BLaER1 treated with 17β-estradiol and CSF1 and Interleukin-3, amounts not matched to agents 10 nM and 100 nM (cell line): ENCODE measurements at regions not wholly inside any gene's neighbourhood (a gene's known extent, or its start where the extent isn't known, plus 50 kb on each side); places are given as distances from the start of the nearest gene placed in this dataset.

Experiments
- H3K27ac ChIP-seq, 11 experiments: shearing (Covaris generic); formaldehyde crosslinking; 2 replicates each; pipeline ENCODE4 v1.8.1; 2022
- H3K27me3 ChIP-seq, 11 experiments: shearing (Covaris generic); formaldehyde crosslinking; 2 replicates each; pipeline ENCODE4 v1.8.1; 2022
- H3K36me3 ChIP-seq, 11 experiments: shearing (Covaris generic); formaldehyde crosslinking; 2 replicates each; pipeline ENCODE4 v1.8.1; 2022
- H3K4me1 ChIP-seq, 10 experiments: shearing (Covaris generic); formaldehyde crosslinking; 2 replicates each; pipeline ENCODE4 v1.8.1; 2022
- H3K4me2 ChIP-seq, 11 experiments: shearing (Covaris generic); formaldehyde crosslinking; 2 replicates each; pipeline ENCODE4 v1.8.1; 2022
- H3K4me3 ChIP-seq, 10 experiments: shearing (Covaris generic); formaldehyde crosslinking; 2 replicates each; pipeline ENCODE4 v1.8.1; 2022
- H3K9ac ChIP-seq, 11 experiments: shearing (Covaris generic); formaldehyde crosslinking; 2 replicates each; pipeline ENCODE4 v1.8.1; 2022
- H3K9me3 ChIP-seq, 11 experiments: shearing (Covaris generic); formaldehyde crosslinking; replicated peaks in 1 of 11; 2 replicates each; pipeline ENCODE4 v1.8.1; 2022
- H4K20me1 ChIP-seq, 11 experiments: shearing (Covaris generic); formaldehyde crosslinking; 2 replicates each; pipeline ENCODE4 v1.8.1; 2022
- Cebpa-rat ChIP-seq, 11 experiments: shearing (Covaris generic); IDR thresholded peaks; 2 replicates each; pipeline ENCODE4 v1.8.1; 2022

DNA sequence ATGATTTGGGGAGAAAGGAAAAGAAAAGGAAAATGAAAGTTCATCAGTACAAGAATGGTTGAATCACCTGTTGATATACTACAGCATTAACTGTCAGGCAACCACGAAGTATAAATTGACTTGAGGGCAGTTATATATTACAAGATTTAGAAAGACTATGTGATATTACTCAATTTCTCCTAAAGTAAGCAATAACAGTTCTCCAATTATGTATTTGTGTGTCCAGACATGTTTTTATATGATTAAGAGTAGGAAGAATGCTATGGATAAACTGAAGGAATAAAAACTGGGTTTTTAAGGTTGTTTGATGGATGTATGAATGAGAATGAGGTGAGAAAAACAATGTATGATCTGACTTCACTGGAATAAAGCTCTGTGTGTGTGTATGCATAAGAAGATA lies 2234.4 kb downstream of the ARAP2 start:
- no peak for TF ChIP-seq Cebpa-rat (IDR thresholded peaks at IDR 0.05)
- Histone ChIP-seq H3K4me3 (no peak overlapping the region), H3K9me3 (no peaks in the 10 kb centered on the region), H3K27ac (no peak overlapping the region), H3K36me3 (no peaks in the 10 kb centered on the region), H3K9ac (no peak overlapping the region), H4K20me1 (no peaks in the 10 kb centered on the region), H3K4me2 (no peak overlapping the region), H3K4me1 (no peaks in the 10 kb centered on the region), H3K27me3 (no peaks in the 10 kb centered on the region)

DNA sequence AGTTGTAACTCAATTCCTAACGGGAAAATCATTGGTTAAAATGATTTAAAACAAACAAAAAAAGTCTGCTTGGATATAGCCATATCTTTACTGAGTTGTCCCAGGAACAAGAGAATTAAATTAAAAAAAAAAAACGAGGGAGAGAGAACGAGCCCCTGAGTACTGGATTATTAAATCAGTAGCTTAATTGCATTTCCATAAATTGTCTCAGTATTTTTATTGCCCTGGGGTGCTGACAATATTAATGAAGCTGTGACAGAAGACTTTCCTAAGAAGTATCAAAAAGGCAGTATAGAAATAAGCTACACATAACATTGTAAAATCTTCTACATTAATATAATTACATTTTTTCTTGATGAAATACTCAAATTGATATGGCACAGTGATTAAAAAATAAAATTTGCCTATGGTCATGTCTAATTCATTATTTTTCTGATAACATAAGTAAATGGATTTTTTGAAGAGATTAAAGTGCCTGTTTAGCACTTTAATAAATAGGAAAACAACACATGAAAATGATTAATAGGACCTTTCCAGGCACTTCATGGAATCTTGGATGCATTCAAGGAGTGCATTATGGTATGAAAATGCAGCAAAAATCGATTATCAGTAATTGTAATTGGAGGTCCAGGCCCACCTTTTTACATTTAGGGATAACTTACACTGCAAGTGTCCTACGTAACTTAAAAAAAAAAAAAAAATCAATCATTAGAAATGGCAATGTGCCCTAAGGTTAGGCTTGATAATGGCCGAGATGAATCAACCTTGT lies 2233.4 kb downstream of the ARAP2 start:
- no peak for TF ChIP-seq Cebpa-rat (IDR thresholded peaks at IDR 0.05)
- Histone ChIP-seq H3K36me3 (no peaks in the 10 kb centered on the region), H3K4me1 (no peaks in the 10 kb centered on the region), H3K27me3 (no peaks in the 10 kb centered on the region), H3K27ac (no peak overlapping the region), H3K9ac (no peak overlapping the region), H3K4me3 (no peak overlapping the region), H3K4me2 (no peak overlapping the region), H3K9me3 (no peaks in the 10 kb centered on the region), H4K20me1 (no peaks in the 10 kb centered on the region)

DNA sequence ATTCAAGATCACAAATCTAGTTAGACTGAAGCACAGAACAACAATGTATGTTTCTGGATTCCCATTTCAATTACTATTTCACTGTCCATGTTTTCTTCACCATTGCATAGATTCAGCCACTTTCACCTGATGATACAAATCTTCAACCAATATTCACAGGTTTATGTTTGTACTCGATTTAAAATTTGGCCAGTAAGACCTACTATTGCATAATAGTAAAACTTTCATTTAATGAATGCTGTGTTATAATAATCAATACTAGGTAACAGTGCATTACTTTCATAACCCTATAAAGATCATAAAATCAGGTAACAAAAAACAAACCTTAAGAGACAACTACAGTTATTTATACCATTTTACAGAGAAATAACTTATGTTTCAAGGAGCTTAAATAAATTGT lies 2209.1 kb downstream of the ARAP2 start:
- no peak for TF ChIP-seq Cebpa-rat (IDR thresholded peaks at IDR 0.05)
- no peaks in the 10 kb centered on the region; a peak in 1 of 22 replicates for H3K9me3 ChIP-seq
- no peak overlapping the region for H3K9ac ChIP-seq

DNA sequence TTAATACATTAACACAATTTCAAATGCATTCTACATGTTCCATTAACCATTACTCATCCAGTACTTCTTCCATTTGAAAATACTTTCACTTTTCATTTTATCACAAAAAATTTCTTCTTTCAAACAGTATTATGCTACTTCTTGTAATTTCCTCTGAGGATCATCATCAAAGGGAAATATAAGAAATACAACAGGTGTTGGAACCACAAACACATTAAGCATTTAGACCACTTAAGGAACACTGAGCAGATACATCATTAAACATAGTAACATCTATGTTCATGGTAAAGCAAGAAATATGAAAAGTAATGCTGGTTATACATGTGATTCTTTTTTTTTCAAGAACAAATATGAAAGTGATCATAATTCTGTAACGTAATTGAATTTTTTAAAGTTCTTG lies 2207.0 kb downstream of the ARAP2 start:
- no peaks in the 10 kb centered on the region for H3K36me3 ChIP-seq
- no peak overlapping the region for H3K4me3 ChIP-seq
- H3K4me1 ChIP-seq, result no peaks in the 10 kb centered on the region
- no peak overlapping the region for H3K27ac ChIP-seq
- no peak overlapping the region for H3K9ac ChIP-seq
- H4K20me1 ChIP-seq, result no peaks in the 10 kb centered on the region
- no peak overlapping the region for H3K4me2 ChIP-seq
- H3K9me3 ChIP-seq, result no peaks in the 10 kb centered on the region; a peak in 1 of 22 replicates
- no peaks in the 10 kb centered on the region for H3K27me3 ChIP-seq
- no peak for TF ChIP-seq Cebpa-rat (IDR thresholded peaks at IDR 0.05)

More for the DNA sequence above, 2209.1 kb downstream of the ARAP2 start:
- H3K27me3 ChIP-seq, result no peaks in the 10 kb centered on the region
- no peaks in the 10 kb centered on the region for H3K36me3 ChIP-seq
- H3K27ac ChIP-seq, result no peak overlapping the region
- no peaks in the 10 kb centered on the region for H3K4me1 ChIP-seq
- H3K4me3 ChIP-seq, result no peak overlapping the region
- H4K20me1 ChIP-seq, result no peaks in the 10 kb centered on the region
- H3K4me2 ChIP-seq, result no peak overlapping the region

DNA sequence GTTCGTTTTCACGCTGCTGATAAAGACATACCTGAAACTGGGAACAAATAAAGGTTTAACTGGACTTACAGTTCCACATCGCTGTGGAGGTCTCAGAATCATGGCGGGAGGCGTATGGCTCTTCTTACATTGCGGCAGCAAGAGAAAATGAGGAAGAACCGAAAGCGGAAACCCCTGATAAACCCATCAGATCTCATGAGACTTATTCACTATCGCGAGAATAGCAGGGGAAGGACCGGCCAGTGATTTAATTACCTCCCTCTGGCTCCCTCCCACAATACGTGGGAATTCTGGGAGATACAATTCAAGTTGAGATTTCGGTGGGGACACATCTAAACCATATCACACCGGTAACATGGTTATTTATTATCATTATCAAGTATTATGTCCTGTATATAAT lies 2204.5 kb downstream of the ARAP2 start:
- no peaks in the 10 kb centered on the region for H4K20me1 ChIP-seq
- TF ChIP-seq Cebpa-rat (IDR thresholded peaks at IDR 0.05), result no peak
- H3K4me3 ChIP-seq, result no peak overlapping the region
- H3K9me3 ChIP-seq, result no peaks in the 10 kb centered on the region; a peak in 1 of 22 replicates
- no peaks in the 10 kb centered on the region for H3K36me3 ChIP-seq
- no peaks in the 10 kb centered on the region for H3K27me3 ChIP-seq
- no peak overlapping the region for H3K9ac ChIP-seq
- no peak overlapping the region for H3K27ac ChIP-seq
- no peak overlapping the region for H3K4me2 ChIP-seq
- no peaks in the 10 kb centered on the region for H3K4me1 ChIP-seq

DNA sequence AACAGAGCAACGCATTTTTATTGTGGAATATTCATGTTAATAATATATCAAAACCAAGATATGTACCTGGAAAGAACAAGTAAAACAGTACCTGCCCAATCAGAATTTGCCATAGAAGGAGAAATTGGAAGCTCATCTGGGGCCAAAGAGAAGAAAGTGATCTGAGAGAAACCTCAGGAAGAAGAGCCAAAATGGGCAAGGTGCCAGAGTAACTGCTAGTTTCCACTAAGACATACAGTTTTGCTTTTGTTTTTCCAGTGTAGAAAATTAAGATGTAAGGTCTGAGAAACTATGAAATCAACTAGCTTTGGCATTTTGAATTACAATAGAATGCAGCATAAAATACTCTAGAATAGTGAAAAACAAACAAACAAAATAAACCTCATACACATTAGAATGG lies 2201.2 kb downstream of the ARAP2 start:
- H3K9ac ChIP-seq, result no peak overlapping the region
- H3K27ac ChIP-seq, result no peak overlapping the region
- peaks cover 0 to 12% (median 2%) of the 10 kb centered on the region in 10 experiments; a peak in 5 of 20 replicates for H3K4me1 ChIP-seq
- no peaks in the 10 kb centered on the region for H3K36me3 ChIP-seq
- no peak overlapping the region for H3K4me3 ChIP-seq
- TF ChIP-seq Cebpa-rat (IDR thresholded peaks at IDR 0.05), result no peak
- no peaks in the 10 kb centered on the region for H3K27me3 ChIP-seq
- no peaks in the 10 kb centered on the region for H4K20me1 ChIP-seq
- H3K9me3 ChIP-seq, result no peaks in the 10 kb centered on the region; a peak in 1 of 22 replicates
- no peak overlapping the region for H3K4me2 ChIP-seq

DNA sequence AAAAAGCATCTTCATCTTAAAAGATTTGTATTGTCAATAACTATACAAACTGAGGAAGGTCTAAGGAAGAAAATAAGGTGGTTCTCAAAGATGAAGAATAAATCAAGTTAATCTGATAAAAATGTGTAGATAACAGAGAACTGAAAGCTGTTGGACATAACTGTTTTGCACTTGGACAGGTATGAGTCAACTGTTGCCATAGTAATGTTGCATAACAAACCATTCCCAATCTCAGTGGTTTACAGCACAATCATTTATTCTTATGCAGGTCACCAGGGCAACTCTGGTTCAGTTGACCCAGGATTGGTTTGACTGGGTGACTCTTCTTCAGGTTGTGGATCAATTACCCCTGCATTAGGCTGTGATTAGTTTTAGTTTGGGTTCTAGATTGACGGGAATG lies 2197.7 kb downstream of the ARAP2 start:
- no peaks in the 10 kb centered on the region for H3K27me3 ChIP-seq
- no peak overlapping the region for H3K9ac ChIP-seq
- H3K4me2 ChIP-seq, result peak overlapping the region in 3 of 11 experiments; percentile 7 to 48 (median 10); a peak in 3 of 22 replicates
- no peak overlapping the region for H3K4me3 ChIP-seq
- TF ChIP-seq Cebpa-rat (IDR thresholded peaks at IDR 0.05), result no peak
- no peaks in the 10 kb centered on the region for H4K20me1 ChIP-seq
- H3K4me1 ChIP-seq, result peaks cover 0 to 12% (median 2%) of the 10 kb centered on the region in 10 experiments; a peak in 5 of 20 replicates
- peak overlapping the region in 2 of 11 experiments; percentile 13 to 59; a peak in 2 of 22 replicates for H3K27ac ChIP-seq
- no peaks in the 10 kb centered on the region for H3K9me3 ChIP-seq
- no peaks in the 10 kb centered on the region for H3K36me3 ChIP-seq

DNA sequence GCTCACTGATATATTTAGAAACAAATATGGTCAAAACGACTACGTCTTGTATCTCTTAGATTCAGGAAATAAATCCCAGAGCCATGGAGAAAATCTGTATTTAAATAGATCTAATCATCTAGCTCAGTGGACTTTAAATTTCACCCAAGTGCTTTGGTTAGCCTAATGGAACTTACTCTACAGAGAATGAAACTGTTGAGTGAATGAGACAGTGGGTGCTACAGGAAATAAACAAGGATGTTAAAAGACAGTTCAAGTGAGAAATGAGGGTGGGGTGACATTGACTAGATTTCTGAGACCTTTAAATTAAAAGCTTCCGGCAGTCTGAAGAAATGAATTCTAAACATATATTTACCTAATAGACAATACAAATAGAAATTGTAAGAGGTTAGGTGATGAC lies 2197.0 kb downstream of the ARAP2 start:
- no peaks in the 10 kb centered on the region for H3K27me3 ChIP-seq
- no peaks in the 10 kb centered on the region for H3K9me3 ChIP-seq
- no peaks in the 10 kb centered on the region for H3K36me3 ChIP-seq
- H3K27ac ChIP-seq, result peak overlapping the region in 1 of 11 experiments; percentile 59; a peak in 1 of 22 replicates
- H3K4me1 ChIP-seq, result peaks cover 0 to 12% (median 2%) of the 10 kb centered on the region in 10 experiments; a peak in 5 of 20 replicates
- H3K9ac ChIP-seq, result no peak overlapping the region
- H3K4me2 ChIP-seq, result no peak overlapping the region
- H3K4me3 ChIP-seq, result no peak overlapping the region
- no peaks in the 10 kb centered on the region for H4K20me1 ChIP-seq
- no peak for TF ChIP-seq Cebpa-rat (IDR thresholded peaks at IDR 0.05)

DNA sequence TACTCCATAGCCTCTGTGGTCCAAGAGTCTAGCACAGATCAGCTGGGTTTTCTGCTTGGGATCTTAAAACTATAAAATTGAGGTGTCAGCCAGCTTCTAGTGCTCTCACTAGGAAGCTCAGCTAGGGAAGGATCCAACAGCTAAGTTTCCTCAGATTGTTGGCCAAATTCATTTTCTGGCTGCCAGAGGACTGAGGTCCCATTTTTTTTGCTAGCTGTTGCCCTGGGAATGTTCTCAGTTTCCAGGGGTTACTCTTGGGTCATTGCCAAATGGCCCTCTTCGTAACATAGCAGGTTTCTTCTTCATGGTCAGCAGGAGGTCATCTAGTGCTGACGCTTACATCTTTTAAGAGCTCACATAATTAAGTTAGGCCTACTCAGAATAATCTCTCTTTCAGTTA lies 2178.2 kb downstream of the ARAP2 start:
- no peaks in the 10 kb centered on the region for H3K27me3 ChIP-seq
- H3K4me2 ChIP-seq, result no peak overlapping the region
- H3K9me3 ChIP-seq, result no peaks in the 10 kb centered on the region
- no peak overlapping the region for H3K27ac ChIP-seq
- no peaks in the 10 kb centered on the region for H3K4me1 ChIP-seq
- no peaks in the 10 kb centered on the region for H4K20me1 ChIP-seq
- H3K9ac ChIP-seq, result no peak overlapping the region
- TF ChIP-seq Cebpa-rat (IDR thresholded peaks at IDR 0.05), result no peak
- H3K4me3 ChIP-seq, result no peak overlapping the region
- no peaks in the 10 kb centered on the region for H3K36me3 ChIP-seq

DNA sequence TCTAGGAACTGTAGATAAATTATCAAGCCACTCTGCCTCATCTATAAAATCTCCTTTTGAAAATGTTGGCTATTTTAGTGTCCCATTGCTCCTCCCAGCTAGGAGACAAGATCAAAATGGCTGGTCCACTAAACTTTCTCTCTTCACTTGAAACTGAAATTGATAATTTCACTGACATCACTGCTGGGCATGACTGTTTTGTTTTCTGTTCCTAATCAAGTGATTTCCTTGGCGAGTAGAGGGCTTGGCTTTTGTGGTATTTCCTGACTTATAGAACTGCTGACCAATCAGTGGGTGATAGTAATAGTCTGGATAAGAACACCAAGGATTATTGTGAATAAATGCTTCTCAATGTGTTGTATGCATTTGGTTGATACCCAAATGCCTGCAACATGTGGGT lies 2152.9 kb downstream of the ARAP2 start:
- Histone ChIP-seq H4K20me1 (no peaks in the 10 kb centered on the region), H3K4me3 (no peak overlapping the region), H3K9me3 (no peaks in the 10 kb centered on the region), H3K4me1 (no peaks in the 10 kb centered on the region), H3K36me3 (no peaks in the 10 kb centered on the region), H3K9ac (no peak overlapping the region), H3K27ac (no peak overlapping the region), H3K4me2 (no peak overlapping the region), H3K27me3 (no peaks in the 10 kb centered on the region)
- TF ChIP-seq Cebpa-rat (IDR thresholded peaks at IDR 0.05), result no peak
